Stimulated activated CD4-positive, alpha-beta T cell treated with anti-CD3 and anti-CD28 coated beads, Interleukin-15, amount 100 ng/mL, for 1 hour (primary cell): ENCODE measurements at regions not wholly inside any gene's neighbourhood (a gene's known extent, or its start where the extent isn't known, plus 50 kb on each side); places are given as distances from the start of the nearest gene placed in this dataset.

Experiments
- DNase-seq, 2 donors: peaks; one replicate each; pipeline ENCODE4 v3.0.0-alpha.2; 2020; ENCODE audit warnings: low read depth in 1 of 2, low spot score in 1 of 2

- no peak for DNase-seq
Measured at GRCh38 chr9:16128003-16128402, 575.2 kb downstream of the CCDC171 start.

- no peak for DNase-seq
Measured at GRCh38 chr9:16131264-16131663, 578.4 kb downstream of the CCDC171 start.

GRCh38 chr9:16132513-16132912 lies 579.7 kb downstream of the CCDC171 start:
- no peak for DNase-seq

DNA sequence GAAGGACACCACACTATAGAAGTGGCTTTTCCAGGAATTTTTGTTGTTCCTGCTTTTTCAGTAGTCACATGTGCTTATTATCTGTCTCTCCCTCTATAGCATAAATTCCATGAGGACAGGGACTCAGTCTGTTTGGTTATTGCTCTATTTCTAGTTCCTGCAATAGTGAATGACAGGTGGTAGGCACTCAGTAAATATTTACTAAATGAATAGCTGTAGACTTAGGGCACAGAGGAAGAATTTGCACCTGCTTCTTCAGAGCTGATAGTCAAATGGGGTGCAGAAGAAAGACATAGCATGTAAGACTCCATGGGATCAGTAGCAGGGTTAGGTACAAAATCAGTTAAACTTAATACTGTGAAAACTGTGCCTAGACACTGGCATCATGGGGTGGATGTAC lies 580.2 kb downstream of the CCDC171 start:
- no peak for DNase-seq

DNA sequence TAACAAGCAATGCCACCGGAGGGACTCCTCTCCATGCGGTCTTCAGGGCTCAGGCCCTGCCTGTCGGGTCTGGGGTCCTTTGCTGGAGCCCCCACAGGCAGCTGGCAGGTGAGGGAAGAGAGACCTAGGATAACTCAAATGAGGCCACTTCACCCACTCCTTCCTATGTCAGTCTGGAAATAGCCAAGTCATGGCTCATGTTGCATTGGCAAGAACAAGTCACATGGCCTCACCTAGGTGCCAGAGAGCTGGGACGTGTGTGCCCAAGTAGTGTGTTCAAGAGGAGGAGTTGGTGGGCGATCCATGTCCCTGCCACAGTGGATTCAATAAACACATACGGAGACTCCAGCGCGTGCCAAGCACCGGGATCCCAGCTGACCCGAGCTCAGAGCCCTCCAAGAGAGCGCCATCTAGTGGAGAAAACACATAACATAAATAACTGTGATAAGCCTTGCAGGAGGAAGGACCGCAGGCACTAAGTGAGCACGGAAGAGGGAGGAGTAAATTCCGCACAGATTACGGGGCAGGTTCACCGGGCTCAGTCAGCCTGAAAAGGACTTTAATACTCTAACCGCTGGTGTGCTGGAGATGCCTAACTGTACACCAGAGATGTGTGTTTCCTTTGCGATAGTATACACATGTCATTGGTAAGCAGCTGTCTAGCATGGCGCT lies 580.8 kb downstream of the CCDC171 start:
- DNase-seq = no peak

- DNase-seq = no peak
Measured at GRCh38 chr9:16134351-16134750, 581.5 kb downstream of the CCDC171 start.

DNA sequence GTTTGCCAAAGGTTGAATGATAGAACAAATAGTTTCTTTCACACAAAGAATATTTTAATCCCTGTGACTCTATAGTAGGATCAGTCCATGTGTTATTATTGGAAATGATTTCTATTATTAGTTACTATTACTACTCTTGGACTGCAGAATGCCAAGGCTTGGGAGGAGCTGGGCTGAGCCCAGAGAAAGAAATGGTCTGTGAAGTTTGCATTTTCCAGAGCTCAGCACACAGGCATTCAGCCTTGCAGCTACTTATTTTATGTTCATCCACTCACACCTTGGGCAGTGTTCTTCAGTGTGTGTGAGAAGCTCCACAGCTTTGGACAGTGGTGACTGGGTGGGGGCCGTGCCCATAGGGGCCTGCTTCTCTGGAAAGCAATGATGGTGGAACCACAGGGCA lies 583.1 kb downstream of the CCDC171 start:
- DNase-seq = no peak

DNA sequence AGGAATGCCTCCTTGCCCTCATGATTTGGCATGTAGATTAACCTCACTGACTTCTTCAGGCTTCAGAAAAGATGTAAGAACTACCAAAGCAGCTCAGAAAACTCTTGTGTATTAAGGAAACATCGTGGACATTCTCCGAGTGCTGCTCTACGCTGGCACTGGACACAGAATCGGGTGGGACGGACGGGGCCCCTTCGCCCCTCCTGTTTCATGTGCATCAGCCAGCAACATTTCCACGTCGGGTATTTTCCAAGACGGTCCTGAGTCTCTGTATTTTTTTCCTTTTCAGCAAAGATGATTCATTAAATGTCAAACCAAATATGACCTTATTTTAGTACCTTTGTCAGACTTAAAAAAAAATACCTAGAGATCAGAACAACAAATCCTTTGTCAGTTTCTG lies 583.6 kb downstream of the CCDC171 start:
- no peak for DNase-seq

GRCh38 chr9:16136961-16137360 lies 584.1 kb downstream of the CCDC171 start:
- no peak for DNase-seq

- no peak for DNase-seq
Measured at GRCh38 chr9:16138561-16139491, 586.0 kb downstream of the CCDC171 start.

DNA sequence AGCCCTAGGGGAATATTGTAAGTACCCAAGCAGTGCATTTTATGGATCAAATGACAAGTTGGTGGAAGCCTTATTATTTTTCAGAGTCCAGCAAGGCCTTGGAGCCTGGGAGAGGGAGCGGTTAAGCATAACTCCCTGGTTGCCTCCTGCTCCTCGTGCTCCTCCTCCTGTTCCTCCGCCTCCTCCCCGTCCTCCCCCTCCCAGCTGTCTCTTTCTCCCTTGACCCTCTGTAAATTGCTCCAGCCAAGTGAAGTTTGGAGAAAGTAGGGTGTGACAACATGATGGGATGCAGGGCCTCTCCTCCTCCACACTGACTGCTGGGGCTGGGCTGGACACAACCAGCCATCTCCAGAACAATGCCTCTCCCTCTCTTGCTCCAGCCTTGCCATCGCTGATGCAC lies 586.9 kb downstream of the CCDC171 start:
- no peak for DNase-seq

DNA sequence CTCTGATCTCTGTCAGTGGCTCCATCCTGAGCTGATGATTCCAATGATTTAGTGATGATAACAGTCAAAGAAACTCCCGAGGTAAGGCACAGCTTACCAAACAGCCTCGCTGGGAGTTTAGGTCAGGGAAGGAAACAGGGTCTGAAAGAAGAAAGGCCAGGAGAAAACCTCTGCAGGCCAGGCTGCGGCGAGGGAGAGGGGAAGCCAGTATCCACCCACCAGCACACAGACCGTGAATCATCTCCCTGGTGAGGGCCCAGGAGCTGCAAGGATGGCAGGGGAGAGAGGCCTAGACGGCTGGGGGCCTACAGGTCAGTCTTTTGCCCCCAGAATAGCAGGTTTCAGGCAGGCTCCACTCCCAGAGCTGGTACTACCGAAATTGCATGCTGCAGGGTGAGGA lies 590.5 kb downstream of the CCDC171 start:
- no peak for DNase-seq

- no peak for DNase-seq
Measured at GRCh38 chr9:16143947-16144890, 591.4 kb downstream of the CCDC171 start.

- no peak for DNase-seq
Measured at GRCh38 chr9:16145196-16145950, 592.5 kb downstream of the CCDC171 start.

GRCh38 chr9:16147726-16148125 lies 594.9 kb downstream of the CCDC171 start:
- DNase-seq = no peak

- DNase-seq = no peak
Measured at GRCh38 chr9:16150501-16150900, 597.7 kb downstream of the CCDC171 start.

DNA sequence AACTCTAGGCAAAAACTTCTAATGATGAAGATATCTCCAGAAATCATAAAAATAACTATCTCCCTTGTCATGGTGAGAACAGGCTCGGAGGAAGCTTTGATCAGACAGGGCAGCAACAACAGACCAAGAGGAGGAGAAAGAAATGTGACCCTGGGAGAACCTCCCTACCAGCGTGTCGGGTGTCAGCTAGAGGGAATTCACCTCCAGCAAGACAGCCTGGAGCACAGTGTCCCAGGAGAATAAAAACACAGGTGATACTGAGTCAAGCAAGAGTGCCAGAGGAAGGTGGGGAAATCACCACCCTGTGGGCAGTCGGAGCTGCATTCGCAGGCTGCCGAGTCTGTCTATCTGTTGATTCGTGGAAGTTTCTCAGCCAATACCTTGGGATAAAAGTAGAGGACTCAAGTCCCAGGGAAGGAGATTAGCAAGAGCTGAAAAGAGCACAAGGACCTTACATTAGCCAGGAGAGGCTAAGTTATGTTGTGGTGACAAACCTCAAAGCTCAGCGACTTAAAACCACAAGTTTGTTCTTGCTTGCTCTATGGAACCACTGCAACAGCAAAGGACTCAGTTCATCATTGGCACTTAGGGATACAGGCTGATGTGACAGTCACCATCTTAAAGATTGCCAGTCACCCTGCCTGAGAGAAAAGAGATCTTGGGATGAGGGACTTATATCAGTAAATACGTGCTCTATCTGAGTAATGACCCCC lies 598.3 kb downstream of the CCDC171 start:
- no peak for DNase-seq

GRCh38 chr9:16152276-16153101 lies 599.6 kb downstream of the CCDC171 start:
- no peak for DNase-seq

GRCh38 chr9:16153221-16153620 lies 600.4 kb downstream of the CCDC171 start:
- no peak for DNase-seq
